ENCODE measurements at regions not wholly inside any gene's neighbourhood (a gene's known extent, or its start where the extent isn't known, plus 50 kb on each side); places are given as distances from the start of the nearest gene placed in this dataset.

DNA sequence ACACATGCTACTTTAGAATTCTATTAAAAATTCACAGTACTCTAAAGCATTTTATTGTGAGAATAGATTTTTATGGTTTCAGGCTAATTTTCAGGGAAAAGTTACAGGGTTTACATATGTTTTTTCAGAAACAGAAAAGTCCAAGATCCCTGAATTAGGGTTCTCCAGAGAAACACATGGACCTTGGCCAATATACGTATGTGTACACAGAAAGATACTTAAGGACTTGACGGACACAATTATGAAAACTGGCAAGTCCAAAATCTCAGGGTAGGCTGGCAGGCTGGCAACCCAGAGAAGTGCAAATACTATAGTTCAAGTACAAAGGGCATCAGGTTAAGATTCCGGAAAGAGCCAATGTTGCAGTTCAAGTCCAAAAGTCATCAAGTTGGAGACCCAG is 1897.8 kb upstream of the PCDH10 start:
- Histone ChIP-seq H3K4me1 (ENCODE audit: low read depth, poor library complexity, severe bottlenecking) (peaks cover 29% of the 10 kb centered on the region), H3K4me3 (IDR thresholded peaks at IDR 0.05; ENCODE audit: insufficient read depth, low read depth, low read length) (no peak overlapping the region), H3K27me3 (ENCODE audit: insufficient read depth, low read depth) (no peaks in the 10 kb centered on the region), H3K36me3 (ENCODE audit: insufficient read depth) (no peaks in the 10 kb centered on the region), H3K9ac (no peak overlapping the region), H2AFZ (ENCODE audit: low read depth) (no peak overlapping the region), H3K27ac (no peak overlapping the region), H4K20me1 (ENCODE audit: insufficient read depth) (no peaks in the 10 kb centered on the region), H3K4me2 (no peak overlapping the region), H3K79me2 (ENCODE audit: insufficient read depth, low read depth) (no peaks in the 10 kb centered on the region)
- no peak for TF ChIP-seq CTCF (conservative IDR thresholded peaks at IDR 0.05; ENCODE audit: low read depth, low read length)

DNA sequence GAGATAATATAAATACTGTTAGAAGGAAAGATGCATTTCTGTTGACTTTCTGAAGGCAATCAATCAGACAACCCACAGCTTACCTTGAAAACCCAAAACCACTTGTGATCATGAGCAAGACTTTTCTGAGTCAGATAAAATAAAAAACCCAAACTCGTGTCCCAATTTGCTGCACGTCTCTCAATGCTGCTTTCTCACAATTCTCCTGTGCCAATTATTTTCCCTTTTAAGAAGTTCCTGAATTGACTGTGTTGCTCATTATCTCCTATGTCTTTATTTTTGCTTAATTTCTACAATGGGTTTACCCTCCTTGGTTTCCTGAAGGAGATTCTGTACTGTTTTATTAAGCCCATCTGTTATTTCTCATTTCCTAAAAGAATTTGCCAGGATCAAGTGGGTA is 1891.9 kb upstream of the PCDH10 start:
- Histone ChIP-seq H3K4me1 (ENCODE audit: low read depth, poor library complexity, severe bottlenecking) (no peaks in the 10 kb centered on the region), H3K4me3 (IDR thresholded peaks at IDR 0.05; ENCODE audit: insufficient read depth, low read depth, low read length) (no peak overlapping the region), H3K36me3 (ENCODE audit: insufficient read depth) (no peaks in the 10 kb centered on the region), H4K20me1 (ENCODE audit: insufficient read depth) (no peaks in the 10 kb centered on the region), H3K4me2 (no peak overlapping the region), H3K27ac (no peak overlapping the region), H2AFZ (ENCODE audit: low read depth) (no peak overlapping the region), H3K9ac (no peak overlapping the region), H3K27me3 (ENCODE audit: insufficient read depth, low read depth) (no peaks in the 10 kb centered on the region), H3K79me2 (ENCODE audit: insufficient read depth, low read depth) (no peaks in the 10 kb centered on the region)
- TF ChIP-seq CTCF (conservative IDR thresholded peaks at IDR 0.05; ENCODE audit: low read depth, low read length) = no peak

GRCh38 chr4:131258361-131258760 is 1890.7 kb upstream of the PCDH10 start:
- Histone ChIP-seq H3K36me3 (ENCODE audit: insufficient read depth) (no peaks in the 10 kb centered on the region), H3K9ac (no peak overlapping the region), H3K4me3 (IDR thresholded peaks at IDR 0.05; ENCODE audit: insufficient read depth, low read depth, low read length) (no peak overlapping the region), H4K20me1 (ENCODE audit: insufficient read depth) (no peaks in the 10 kb centered on the region), H2AFZ (ENCODE audit: low read depth) (no peak overlapping the region), H3K4me1 (ENCODE audit: low read depth, poor library complexity, severe bottlenecking) (no peaks in the 10 kb centered on the region), H3K27me3 (ENCODE audit: insufficient read depth, low read depth) (no peaks in the 10 kb centered on the region), H3K4me2 (no peak overlapping the region), H3K79me2 (ENCODE audit: insufficient read depth, low read depth) (no peaks in the 10 kb centered on the region), H3K27ac (no peak overlapping the region)
- no peak for TF ChIP-seq CTCF (conservative IDR thresholded peaks at IDR 0.05; ENCODE audit: low read depth, low read length)

- Histone ChIP-seq H3K4me1 (ENCODE audit: low read depth, poor library complexity, severe bottlenecking) (no peaks in the 10 kb centered on the region), H3K79me2 (ENCODE audit: insufficient read depth, low read depth) (no peaks in the 10 kb centered on the region), H3K27ac (no peak overlapping the region), H3K27me3 (ENCODE audit: insufficient read depth, low read depth) (no peaks in the 10 kb centered on the region), H4K20me1 (ENCODE audit: insufficient read depth) (no peaks in the 10 kb centered on the region), H3K4me3 (IDR thresholded peaks at IDR 0.05; ENCODE audit: insufficient read depth, low read depth, low read length) (no peak overlapping the region), H3K36me3 (ENCODE audit: insufficient read depth) (no peaks in the 10 kb centered on the region), H2AFZ (ENCODE audit: low read depth) (no peak overlapping the region), H3K9ac (no peak overlapping the region), H3K4me2 (no peak overlapping the region)
- TF ChIP-seq CTCF (conservative IDR thresholded peaks at IDR 0.05; ENCODE audit: low read depth, low read length) = no peak
Observed at GRCh38 chr4:131288441-131288840, 1860.7 kb upstream of the PCDH10 start.

GRCh38 chr4:131296192-131296591 is 1852.9 kb upstream of the PCDH10 start:
- H2AFZ ChIP-seq (ENCODE audit: low read depth) = no peak overlapping the region
- H3K27ac ChIP-seq = no peak overlapping the region
- no peaks in the 10 kb centered on the region for H3K36me3 ChIP-seq (ENCODE audit: insufficient read depth)
- no peak overlapping the region for H3K9ac ChIP-seq
- H3K4me2 ChIP-seq = no peak overlapping the region
- no peaks in the 10 kb centered on the region for H3K27me3 ChIP-seq (ENCODE audit: insufficient read depth, low read depth)
- no peaks in the 10 kb centered on the region for H4K20me1 ChIP-seq (ENCODE audit: insufficient read depth)
- H3K79me2 ChIP-seq (ENCODE audit: insufficient read depth, low read depth) = no peaks in the 10 kb centered on the region
- no peak overlapping the region for H3K4me3 ChIP-seq (IDR thresholded peaks at IDR 0.05; ENCODE audit: insufficient read depth, low read depth, low read length)
- H3K4me1 ChIP-seq (ENCODE audit: low read depth, poor library complexity, severe bottlenecking) = no peaks in the 10 kb centered on the region
- TF ChIP-seq CTCF (conservative IDR thresholded peaks at IDR 0.05; ENCODE audit: low read depth, low read length) = no peak

Measured in KMS-11 (cell line).